ACHN (cell line): ENCODE measurements at regions not wholly inside any gene's neighbourhood (a gene's known extent, or its start where the extent isn't known, plus 50 kb on each side); places are given as distances from the start of the nearest gene placed in this dataset.

Experiments
- DNase-seq: peaks from one replicate; pipeline ENCODE4 v3.0.0-alpha.2; 2015
- in situ Hi-C: cut with HindIII; loops from 2 replicates; pipeline ENCODE4 v1.10.0; 2017; ENCODE audit warnings: low sequenced_read_pairs, low pct_ligation_motif_present, low pct_unique_long_range_greater_than_20kb

DNA sequence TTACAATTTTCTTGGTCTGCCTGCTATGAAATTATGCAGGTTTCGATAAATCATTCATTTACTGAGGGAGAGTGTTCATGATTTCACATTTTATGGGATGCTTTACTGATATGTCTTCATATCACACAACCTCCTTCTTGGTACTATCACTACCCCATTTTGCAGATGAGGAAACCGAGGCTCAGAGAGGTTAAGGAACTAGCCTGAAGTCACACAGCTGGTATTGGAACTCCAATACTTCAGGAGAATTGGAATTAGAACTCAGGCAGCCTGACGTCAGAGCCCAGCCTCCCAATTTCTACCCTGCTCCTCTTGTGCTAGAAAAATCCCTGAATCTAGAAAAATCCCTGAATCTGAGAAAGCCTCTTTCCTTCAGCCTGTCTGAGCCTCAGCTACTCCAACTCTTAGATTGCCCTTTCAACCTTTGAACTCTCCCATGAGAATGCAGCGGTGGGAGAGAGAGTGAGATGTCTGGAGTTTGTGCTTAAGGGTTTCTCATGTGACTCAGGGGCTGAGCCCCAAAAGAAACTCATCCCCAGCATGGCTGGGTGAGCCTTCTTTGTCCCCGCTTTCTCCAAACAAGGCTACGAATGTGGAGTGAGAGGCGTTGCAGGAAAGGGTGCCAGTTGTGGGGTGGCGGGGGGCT is 50.8 kb upstream of the IFNLR1 start:
- in situ Hi-C loops: no loop called here
- no peak for DNase-seq

- in situ Hi-C loops: no loop called here
- DNase-seq: peak; percentile 56
Measured at GRCh38 chr1:24236789-24237371, 49.8 kb upstream of the IFNLR1 start.
